A673 (cell line): ENCODE measurements at regions not wholly inside any gene's neighbourhood (a gene's known extent, or its start where the extent isn't known, plus 50 kb on each side); places are given as distances from the start of the nearest gene placed in this dataset.

Experiments
- BruUV-seq: library from RNA; stranded (reverse); fragments of 400-500 nt; replicated peaks from 2 replicates; lab custom pipeline; 2021; lab: Mats Ljungman, UMichigan
- CTCF ChIA-PET: fragments of 300-600 bp; sonication (Branson Sonifier 250); formaldehyde crosslinking; loops from one replicate; lab custom pipeline; 2022; ENCODE audit warnings: antibody characterized with exemption; lab: Charles Lee
- POLR2A ChIA-PET: fragments of 300-600 bp; sonication (Branson Sonifier 250); formaldehyde crosslinking; loops from one replicate; lab custom pipeline; 2022; ENCODE audit warnings: antibody characterized with exemption; ENCODE audit not compliant: low non-redundant PET; lab: Charles Lee
- DNase-seq: peaks from one replicate; pipeline ENCODE4 v3.0.0-alpha.2; 2015; ENCODE audit warnings: low spot score
- H3K27ac ChIP-seq: fragments of 200-600 bp; sonication (generic); 2 replicates; pipeline ENCODE4 v1.5.1; 2016; ENCODE audit warnings: mixed run types, low read depth, mild to moderate bottlenecking, mixed read lengths, antibody characterized with exemption, low read length; ENCODE audit not compliant: poor library complexity, severe bottlenecking
- H3K27me3 ChIP-seq: fragments of 200-600 bp; sonication (generic); replicated peaks from 2 replicates; pipeline ENCODE4 v1.6.1; 2017; ENCODE audit warnings: mixed run types, low read depth, mild to moderate bottlenecking, mixed read lengths, antibody characterized with exemption, low read length; ENCODE audit not compliant: insufficient read depth, poor library complexity
- H3K36me3 ChIP-seq: fragments of 200-600 bp; sonication (generic); 2 replicates; pipeline ENCODE4 v1.6.1; 2016; ENCODE audit warnings: mixed run types, mild to moderate bottlenecking, mixed read lengths, antibody characterized with exemption, low read length; ENCODE audit not compliant: insufficient read depth, poor library complexity, severe bottlenecking
- H3K4me1 ChIP-seq: fragments of 200-600 bp; sonication (generic); 2 replicates; pipeline ENCODE4 v1.6.1; 2017; ENCODE audit warnings: mixed run types, mild to moderate bottlenecking, mixed read lengths, antibody characterized with exemption, low read length; ENCODE audit not compliant: insufficient read depth, poor library complexity, severe bottlenecking
- H3K4me3 ChIP-seq: fragments of 200-600 bp; sonication (generic); 2 replicates; pipeline ENCODE4 v1.5.1; 2016; ENCODE audit warnings: low read depth, mixed run types, mild to moderate bottlenecking, mixed read lengths, low read length; ENCODE audit not compliant: poor library complexity, severe bottlenecking
- H3K9me3 ChIP-seq: fragments of 200-600 bp; sonication (generic); 2 replicates; pipeline ENCODE4 v1.6.1; 2016; ENCODE audit warnings: mixed run types, low read depth, mild to moderate bottlenecking, mixed read lengths, antibody characterized with exemption, low read length; ENCODE audit not compliant: poor library complexity, severe bottlenecking
- CTCF ChIP-seq: fragments of 300-800, 200-600 bp; sonication (generic); conservative IDR thresholded peaks from 2 replicates; pipeline ENCODE4 v1.5.1; 2017; ENCODE audit warnings: low read depth, mild to moderate bottlenecking, antibody characterized with exemption, low read length, moderate library complexity, mixed read lengths
- EZH2 ChIP-seq: fragments of 200-600 bp; sonication (generic); IDR thresholded peaks from 2 replicates; pipeline ENCODE4 v1.6.1; 2017; ENCODE audit warnings: borderline replicate concordance, low read depth, mild to moderate bottlenecking, mixed read lengths, antibody characterized with exemption, low read length; ENCODE audit not compliant: poor library complexity, severe bottlenecking
- intact Hi-C: fragments of 100-400 bp; cut with micrococcal nuclease; formaldehyde crosslinking; loops from one replicate; pipeline ENCODE4 v1.10.0; 2022; ENCODE audit not compliant: unreplicated experiment

GRCh38 chr4:41318839-41319530 is 62.3 kb downstream of the UCHL1 start:
- ChIA-PET CTCF (no interaction called here), POLR2A (no interaction called here)
- peaks cover 4% of the 10 kb centered on the region for H3K27me3 ChIP-seq
- TF ChIP-seq CTCF (no peak), EZH2 (no peak)
- H3K4me1 ChIP-seq, result no peaks in the 10 kb centered on the region
- no peaks in the 10 kb centered on the region for H3K9me3 ChIP-seq
- no peak for DNase-seq
- H3K27ac ChIP-seq, result no peak overlapping the region
- no TSS peak for BruUV-seq
- intact Hi-C loops, result no loop called here
- no peaks in the 10 kb centered on the region for H3K36me3 ChIP-seq
- no peak overlapping the region for H3K4me3 ChIP-seq

GRCh38 chr4:41319553-41319952 is 62.8 kb downstream of the UCHL1 start:
- Histone ChIP-seq H3K9me3 (no peaks in the 10 kb centered on the region), H3K4me1 (no peaks in the 10 kb centered on the region), H3K27ac (no peak overlapping the region), H3K4me3 (no peak overlapping the region), H3K36me3 (no peaks in the 10 kb centered on the region), H3K27me3 (peaks cover 4% of the 10 kb centered on the region)
- intact Hi-C loops, result no loop called here
- no peak for DNase-seq
- TF ChIP-seq CTCF, result no peak
- TF ChIP-seq EZH2, result no peak
- POLR2A ChIA-PET, result no interaction called here
- BruUV-seq, result no TSS peak
- CTCF ChIA-PET, result no interaction called here

GRCh38 chr4:41320278-41320677 is 63.5 kb downstream of the UCHL1 start:
- POLR2A ChIA-PET, result no interaction called here
- no peak overlapping the region for H3K27ac ChIP-seq
- H3K27me3 ChIP-seq, result peaks cover 4% of the 10 kb centered on the region
- CTCF ChIA-PET, result no interaction called here
- no peaks in the 10 kb centered on the region for H3K9me3 ChIP-seq
- no peaks in the 10 kb centered on the region for H3K4me1 ChIP-seq
- intact Hi-C loops, result no loop called here
- DNase-seq, result no peak
- H3K4me3 ChIP-seq, result no peak overlapping the region
- no peaks in the 10 kb centered on the region for H3K36me3 ChIP-seq
- TF ChIP-seq EZH2, result no peak
- no peak for TF ChIP-seq CTCF
- no TSS peak for BruUV-seq
